ENCODE measurements at regions not wholly inside any gene's neighbourhood (a gene's known extent, or its start where the extent isn't known, plus 50 kb on each side); places are given as distances from the start of the nearest gene placed in this dataset.

- Histone ChIP-seq H3K36me3 (no peaks in the 10 kb centered on the region; a peak in 3 of 22 replicates), H3K4me1 (no peaks in the 10 kb centered on the region), H3K27ac (no peak overlapping the region), H3K4me2 (no peak overlapping the region), H3K27me3 (no peaks in the 10 kb centered on the region), H3K4me3 (no peak overlapping the region), H4K20me1 (peaks cover 0 to 45% (median 0%) of the 10 kb centered on the region in 11 experiments; a peak in 4 of 22 replicates), H3K9ac (no peak overlapping the region), H3K9me3 (replicated peaks in 1 of 11) (peaks cover 0 to 8% (median 6%) of the 10 kb centered on the region in 11 experiments; a peak in 10 of 22 replicates)
- no peak for TF ChIP-seq Cebpa-rat (IDR thresholded peaks at IDR 0.05)
Measured at GRCh38 chr22:48711669-48712068, 1116.0 kb downstream of the BRD1 start.

DNA sequence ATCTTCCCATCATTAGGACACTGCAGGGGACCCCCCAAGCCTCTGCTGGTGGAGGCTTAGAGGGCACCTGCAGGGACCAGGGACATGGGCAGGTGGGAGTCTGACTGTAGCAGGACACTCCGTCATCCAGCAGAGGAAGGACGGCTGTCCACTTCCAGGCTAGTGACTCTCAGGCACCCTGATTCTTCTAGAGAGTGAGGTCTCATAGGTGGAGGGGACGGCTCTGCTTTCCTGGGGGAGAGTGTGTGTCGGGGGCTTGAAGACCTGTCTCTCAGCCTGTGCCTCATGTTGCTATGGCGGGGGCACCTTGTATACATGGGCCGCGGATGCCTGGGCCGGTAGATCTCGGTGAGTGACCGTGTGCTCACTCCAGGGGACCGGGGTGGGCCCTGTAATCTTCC lies 1116.6 kb downstream of the BRD1 start:
- Histone ChIP-seq H3K27me3 (no peaks in the 10 kb centered on the region), H3K4me2 (no peak overlapping the region), H4K20me1 (peaks cover 0 to 45% (median 0%) of the 10 kb centered on the region in 11 experiments; a peak in 4 of 22 replicates), H3K4me3 (no peak overlapping the region), H3K27ac (no peak overlapping the region), H3K4me1 (no peaks in the 10 kb centered on the region), H3K9ac (no peak overlapping the region), H3K36me3 (no peaks in the 10 kb centered on the region; a peak in 3 of 22 replicates), H3K9me3 (replicated peaks in 1 of 11) (peaks cover 0 to 7% (median 6%) of the 10 kb centered on the region in 11 experiments; a peak in 10 of 22 replicates)
- TF ChIP-seq Cebpa-rat (IDR thresholded peaks at IDR 0.05), result no peak

DNA sequence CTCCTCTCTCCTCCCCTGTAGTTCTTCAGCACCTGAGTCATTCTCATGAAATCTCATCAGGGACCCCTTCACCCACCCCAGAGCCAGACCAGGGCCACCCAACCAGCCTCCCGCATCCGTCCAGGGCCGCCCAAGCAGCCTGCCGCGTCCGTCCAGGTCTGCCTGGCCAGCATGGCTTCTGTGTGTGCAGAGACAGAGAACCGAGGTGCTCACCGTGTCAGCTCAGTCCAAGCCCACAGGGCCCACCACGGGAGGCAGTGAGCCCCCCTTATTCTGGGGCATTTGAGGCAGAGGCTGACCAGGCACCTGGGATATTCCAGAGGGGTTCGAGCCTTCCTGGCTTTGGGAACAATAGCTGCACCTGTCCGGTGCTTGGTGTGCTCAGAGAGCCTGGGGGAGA lies 1117.3 kb downstream of the BRD1 start:
- no peak overlapping the region for H3K9ac ChIP-seq
- peaks cover 0 to 1% (median under 1%) of the 10 kb centered on the region in 11 experiments; a peak in 7 of 22 replicates for H3K9me3 ChIP-seq (replicated peaks in 1 of 11)
- TF ChIP-seq Cebpa-rat (IDR thresholded peaks at IDR 0.05), result no peak
- peaks cover 0 to 2% (median 0%) of the 10 kb centered on the region in 10 experiments; a peak in 3 of 20 replicates for H3K4me1 ChIP-seq
- H3K4me2 ChIP-seq, result no peak overlapping the region
- no peaks in the 10 kb centered on the region; a peak in 3 of 22 replicates for H3K36me3 ChIP-seq
- H3K4me3 ChIP-seq, result no peak overlapping the region
- H4K20me1 ChIP-seq, result peaks cover 0 to 46% (median 0%) of the 10 kb centered on the region in 11 experiments; a peak in 4 of 22 replicates
- H3K27me3 ChIP-seq, result no peaks in the 10 kb centered on the region
- H3K27ac ChIP-seq, result no peak overlapping the region

GRCh38 chr22:48709976-48710375 lies 1117.7 kb downstream of the BRD1 start:
- Histone ChIP-seq H3K27me3 (no peaks in the 10 kb centered on the region), H4K20me1 (peaks cover 0 to 50% (median 0%) of the 10 kb centered on the region in 11 experiments; a peak in 4 of 22 replicates), H3K4me1 (peaks cover 0 to 7% (median under 1%) of the 10 kb centered on the region in 10 experiments; a peak in 6 of 20 replicates), H3K4me2 (no peak overlapping the region), H3K36me3 (no peaks in the 10 kb centered on the region; a peak in 1 of 22 replicates), H3K27ac (no peak overlapping the region), H3K9me3 (replicated peaks in 1 of 11) (no peaks in the 10 kb centered on the region), H3K9ac (no peak overlapping the region), H3K4me3 (no peak overlapping the region)
- no peak for TF ChIP-seq Cebpa-rat (IDR thresholded peaks at IDR 0.05)

DNA sequence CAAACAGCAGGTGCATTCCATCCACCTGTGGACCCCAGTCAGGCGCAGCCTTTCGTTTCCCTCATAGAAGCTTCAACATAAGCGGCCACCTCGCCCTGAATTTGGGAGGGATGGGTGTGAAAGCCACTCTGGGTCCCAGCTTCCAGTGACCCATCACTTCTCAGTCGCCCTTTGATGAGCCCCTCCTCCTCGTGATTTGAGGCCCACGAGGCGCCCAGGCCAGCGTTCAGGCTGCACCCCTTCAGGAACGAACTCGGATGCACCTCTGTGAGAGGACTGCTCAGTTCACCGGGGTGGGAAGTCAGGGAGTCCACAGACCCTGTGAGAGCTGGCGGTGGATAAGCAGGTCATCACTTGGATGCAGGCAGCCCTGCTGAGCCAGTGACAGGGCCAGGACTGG lies 1118.2 kb downstream of the BRD1 start:
- Histone ChIP-seq H3K36me3 (no peaks in the 10 kb centered on the region; a peak in 1 of 22 replicates), H3K27ac (no peak overlapping the region), H4K20me1 (peaks cover 0 to 55% (median 0%) of the 10 kb centered on the region in 11 experiments; a peak in 4 of 22 replicates), H3K4me1 (peaks cover 0 to 12% (median 6%) of the 10 kb centered on the region in 10 experiments; a peak in 13 of 20 replicates), H3K27me3 (no peaks in the 10 kb centered on the region), H3K9me3 (replicated peaks in 1 of 11) (no peaks in the 10 kb centered on the region), H3K4me3 (no peak overlapping the region), H3K4me2 (no peak overlapping the region), H3K9ac (no peak overlapping the region)
- TF ChIP-seq Cebpa-rat (IDR thresholded peaks at IDR 0.05), result no peak

DNA sequence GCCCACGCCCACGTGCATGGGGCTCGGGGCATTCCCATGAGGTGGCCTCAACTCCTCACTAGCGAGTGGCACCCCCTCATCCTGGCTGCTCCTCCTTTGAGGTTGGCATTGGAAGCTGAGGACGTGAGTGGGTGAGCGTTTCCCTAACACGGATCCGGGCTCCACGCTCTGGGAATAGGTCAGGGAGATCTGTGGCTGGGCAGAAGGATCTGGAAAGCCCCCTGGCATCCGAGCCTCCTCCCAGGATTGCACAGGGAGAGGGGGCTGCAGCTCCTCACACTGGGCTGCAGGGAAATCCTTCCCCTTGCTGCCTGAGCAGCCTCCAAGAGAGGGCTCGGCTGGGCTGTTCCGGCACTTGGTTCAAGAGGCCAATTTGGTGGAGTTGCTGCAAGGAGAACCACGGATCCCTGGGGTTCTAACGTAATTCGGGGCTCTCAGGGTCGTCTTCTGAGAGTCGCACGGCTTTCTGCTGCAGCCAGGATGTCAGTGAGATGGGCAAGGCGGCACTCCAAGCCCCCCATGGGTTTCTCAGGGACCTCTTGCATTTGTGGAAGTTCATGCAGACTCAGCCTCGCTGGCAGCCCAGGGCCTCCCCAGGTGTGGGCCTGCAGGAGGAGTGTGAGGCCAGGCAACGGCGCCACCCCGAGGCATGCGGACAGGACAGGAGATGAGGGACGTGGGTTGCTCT lies 1119.0 kb downstream of the BRD1 start:
- Histone ChIP-seq H3K9me3 (replicated peaks in 1 of 11) (no peaks in the 10 kb centered on the region), H3K27me3 (no peaks in the 10 kb centered on the region)

DNA sequence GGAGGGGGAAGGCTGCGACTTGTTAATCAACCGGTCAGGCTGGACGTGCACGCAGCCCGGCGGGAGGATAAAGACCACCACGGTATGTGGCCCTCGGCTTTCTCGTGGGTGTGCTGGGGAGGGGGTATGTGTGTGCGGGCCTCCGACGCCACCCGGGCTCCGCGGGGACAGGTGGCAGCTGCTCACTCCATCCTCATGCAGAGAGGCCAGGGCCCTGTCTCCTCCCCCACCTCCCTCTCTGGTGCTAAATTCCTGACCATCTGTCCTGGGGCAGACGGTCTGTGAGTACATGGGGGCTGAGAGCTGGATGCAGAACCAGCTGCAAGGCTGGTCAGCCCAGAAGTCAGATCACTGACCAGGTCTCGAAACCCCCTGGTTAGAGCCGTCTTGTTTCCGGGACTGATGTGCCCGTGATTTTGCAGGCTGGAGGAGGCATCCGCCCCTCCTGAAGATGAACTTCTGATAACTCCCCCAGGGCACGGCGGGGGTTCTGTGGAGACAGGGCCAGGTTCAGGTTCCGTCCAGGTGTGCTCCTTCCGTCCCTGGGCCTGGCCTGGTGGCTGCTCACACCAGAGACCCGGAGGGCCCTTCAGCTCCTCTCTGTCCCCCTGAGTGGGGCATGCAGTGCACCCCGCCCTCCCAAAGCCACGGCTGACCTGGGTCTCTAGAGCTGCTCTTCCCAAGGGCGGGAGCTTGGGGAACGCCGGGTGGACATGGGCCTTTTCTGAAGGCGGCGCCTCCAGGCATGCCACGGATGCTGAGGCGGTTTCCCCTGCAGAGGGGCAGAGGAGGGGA lies 1119.7 kb downstream of the BRD1 start:
- Histone ChIP-seq H3K9ac (no peak overlapping the region), H3K4me2 (no peak overlapping the region), H3K9me3 (replicated peaks in 1 of 11) (no peaks in the 10 kb centered on the region), H3K4me1 (peaks cover 11 to 27% (median 20%) of the 10 kb centered on the region in 10 experiments), H3K27me3 (no peaks in the 10 kb centered on the region), H3K36me3 (no peaks in the 10 kb centered on the region; a peak in 1 of 22 replicates), H4K20me1 (peaks cover 0 to 64% (median 0%) of the 10 kb centered on the region in 11 experiments; a peak in 4 of 22 replicates), H3K27ac (no peak overlapping the region), H3K4me3 (no peak overlapping the region)
- TF ChIP-seq Cebpa-rat (IDR thresholded peaks at IDR 0.05), result no peak

More for the DNA sequence above, 1119.0 kb downstream of the BRD1 start:
- Histone ChIP-seq H3K27ac (no peak overlapping the region), H3K4me2 (no peak overlapping the region), H4K20me1 (peaks cover 0 to 59% (median 0%) of the 10 kb centered on the region in 11 experiments; a peak in 4 of 22 replicates), H3K4me1 (peaks cover 4 to 19% (median 13%) of the 10 kb centered on the region in 10 experiments), H3K9ac (no peak overlapping the region), H3K36me3 (no peaks in the 10 kb centered on the region; a peak in 1 of 22 replicates), H3K4me3 (no peak overlapping the region)
- TF ChIP-seq Cebpa-rat (IDR thresholded peaks at IDR 0.05), result no peak

DNA sequence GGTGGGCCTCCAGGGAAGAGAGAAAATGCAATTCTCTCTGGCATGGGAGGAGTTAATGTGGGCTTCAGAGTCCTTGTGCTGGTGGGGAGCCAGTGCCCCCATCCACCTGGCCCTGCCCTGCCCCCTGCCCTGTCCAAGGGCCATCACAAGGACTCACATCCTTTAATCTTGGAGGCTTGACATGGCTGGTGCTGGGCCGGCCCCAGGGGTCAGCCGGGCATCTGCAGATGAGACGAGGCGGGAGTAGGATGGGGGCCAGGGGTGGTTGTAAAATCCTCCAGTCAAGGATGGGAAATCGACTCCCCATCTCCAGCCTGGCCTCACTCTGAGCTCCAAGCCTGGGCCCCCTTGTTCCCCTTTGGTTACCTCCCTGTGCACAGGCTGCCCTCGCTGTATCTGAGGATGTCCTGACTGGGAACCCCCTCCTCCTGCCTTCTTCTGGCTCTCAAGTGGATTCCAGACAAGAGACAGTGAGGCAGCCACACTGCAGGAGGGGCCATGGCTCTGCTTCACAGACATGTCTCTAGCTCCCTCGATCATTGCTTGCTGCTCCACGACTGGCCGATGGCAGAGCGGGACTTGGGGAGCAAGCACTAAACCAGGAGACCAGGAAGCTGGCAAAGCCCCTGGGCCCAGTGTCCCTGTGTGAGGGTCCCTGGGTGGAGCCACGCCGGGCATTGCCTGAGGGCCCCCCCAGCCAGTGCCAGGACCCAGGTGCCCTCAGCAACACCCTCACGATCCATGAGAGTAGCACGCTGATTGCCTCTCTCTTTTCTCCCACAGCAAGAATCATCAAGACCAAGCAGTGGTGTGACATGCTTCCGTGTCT lies 1120.5 kb downstream of the BRD1 start:
- Histone ChIP-seq H3K4me3 (no peak overlapping the region), H4K20me1 (peaks cover 0 to 65% (median 0%) of the 10 kb centered on the region in 11 experiments; a peak in 4 of 22 replicates), H3K36me3 (no peaks in the 10 kb centered on the region; a peak in 1 of 22 replicates), H3K27me3 (no peaks in the 10 kb centered on the region), H3K4me2 (no peak overlapping the region), H3K9ac (no peak overlapping the region), H3K9me3 (replicated peaks in 1 of 11) (no peaks in the 10 kb centered on the region), H3K4me1 (peaks cover 19 to 35% (median 28%) of the 10 kb centered on the region in 10 experiments), H3K27ac (no peak overlapping the region)
- no peak for TF ChIP-seq Cebpa-rat (IDR thresholded peaks at IDR 0.05)
